ENCODE measurements at regions not wholly inside any gene's neighbourhood (a gene's known extent, or its start where the extent isn't known, plus 50 kb on each side); places are given as distances from the start of the nearest gene placed in this dataset.

DNA sequence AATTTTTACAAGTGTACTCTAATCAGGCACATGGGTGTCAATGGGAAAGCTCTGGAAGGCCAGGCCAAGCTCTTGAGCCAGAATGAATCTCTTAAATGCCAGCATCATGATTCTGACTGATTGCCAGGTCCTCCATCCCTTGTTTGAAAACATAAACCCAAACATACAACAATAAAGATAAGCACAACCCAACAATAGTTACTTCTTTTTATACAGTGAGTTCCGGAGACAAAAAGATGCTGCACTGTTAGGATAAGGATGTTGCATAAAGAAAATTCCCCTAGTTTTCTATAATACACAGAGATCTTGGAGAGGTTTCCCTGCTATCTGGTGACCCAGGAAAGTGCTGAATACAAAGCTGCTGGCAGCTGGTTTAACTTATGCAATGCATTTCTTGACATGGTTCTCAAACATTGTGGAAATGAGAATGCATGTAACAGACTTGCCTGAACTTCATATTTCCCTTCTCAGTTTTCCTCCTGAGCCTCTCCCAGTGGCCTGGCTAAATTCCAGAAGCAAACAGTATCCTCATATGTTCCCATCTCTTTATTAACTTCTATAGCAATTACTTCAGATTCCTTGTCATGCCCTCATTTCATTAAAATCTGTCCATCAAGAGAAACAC is 180.1 kb upstream of the PRICKLE2 start:
- DNase-seq (ENCODE audit: extremely low spot score), result no peak
- ChIA-PET POLR2A (no interaction called here), CTCF (interaction anchor here (0.9 to 2.8 kb wide), 6 partner anchors 8 to 87 kb away, joined by 3 to 10 read pairs (median 4); no protein-coding TSS in a partner anchor)
- TF ChIP-seq, protein P1, sequence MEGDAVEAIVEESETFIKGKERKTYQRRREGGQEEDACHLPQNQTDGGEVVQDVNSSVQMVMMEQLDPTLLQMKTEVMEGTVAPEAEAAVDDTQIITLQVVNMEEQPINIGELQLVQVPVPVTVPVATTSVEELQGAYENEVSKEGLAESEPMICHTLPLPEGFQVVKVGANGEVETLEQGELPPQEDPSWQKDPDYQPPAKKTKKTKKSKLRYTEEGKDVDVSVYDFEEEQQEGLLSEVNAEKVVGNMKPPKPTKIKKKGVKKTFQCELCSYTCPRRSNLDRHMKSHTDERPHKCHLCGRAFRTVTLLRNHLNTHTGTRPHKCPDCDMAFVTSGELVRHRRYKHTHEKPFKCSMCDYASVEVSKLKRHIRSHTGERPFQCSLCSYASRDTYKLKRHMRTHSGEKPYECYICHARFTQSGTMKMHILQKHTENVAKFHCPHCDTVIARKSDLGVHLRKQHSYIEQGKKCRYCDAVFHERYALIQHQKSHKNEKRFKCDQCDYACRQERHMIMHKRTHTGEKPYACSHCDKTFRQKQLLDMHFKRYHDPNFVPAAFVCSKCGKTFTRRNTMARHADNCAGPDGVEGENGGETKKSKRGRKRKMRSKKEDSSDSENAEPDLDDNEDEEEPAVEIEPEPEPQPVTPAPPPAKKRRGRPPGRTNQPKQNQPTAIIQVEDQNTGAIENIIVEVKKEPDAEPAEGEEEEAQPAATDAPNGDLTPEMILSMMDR (IDR thresholded peaks at IDR 0.05; ENCODE audit: control extremely low read depth, extremely low read depth, low read depth, missing control alignments), result no peak

DNA sequence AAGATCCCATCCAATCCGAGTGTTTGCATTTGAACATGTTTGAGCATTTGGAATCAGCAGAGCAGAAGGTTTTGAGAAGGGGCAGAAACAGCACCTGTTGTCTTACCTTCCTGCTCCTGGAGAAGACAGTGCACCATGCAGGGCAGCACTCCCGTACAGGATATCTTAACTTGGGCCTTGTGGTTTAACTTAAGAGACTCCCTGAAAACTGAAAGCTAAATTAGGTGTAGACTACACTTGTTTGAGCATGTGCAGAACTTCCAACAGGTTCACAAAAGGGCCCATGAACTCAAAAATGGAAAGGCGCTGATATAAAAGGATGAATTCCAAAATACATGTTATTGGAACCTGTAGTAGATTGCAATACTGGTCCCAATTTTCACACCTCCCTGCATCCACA is 175.4 kb upstream of the PRICKLE2 start:
- TF ChIP-seq, protein P1 (IDR thresholded peaks at IDR 0.05; ENCODE audit: control extremely low read depth, extremely low read depth, low read depth, missing control alignments), result no peak
- POLR2A ChIA-PET, result no interaction called here
- CTCF ChIA-PET, result interaction anchor here (0.9 to 2.4 kb wide), 9 partner anchors 9 to 407 kb away, joined by 3 to 10 read pairs (median 3); partner anchors contain the start of gene PSMD6
- no peak for DNase-seq (ENCODE audit: extremely low spot score)

DNA sequence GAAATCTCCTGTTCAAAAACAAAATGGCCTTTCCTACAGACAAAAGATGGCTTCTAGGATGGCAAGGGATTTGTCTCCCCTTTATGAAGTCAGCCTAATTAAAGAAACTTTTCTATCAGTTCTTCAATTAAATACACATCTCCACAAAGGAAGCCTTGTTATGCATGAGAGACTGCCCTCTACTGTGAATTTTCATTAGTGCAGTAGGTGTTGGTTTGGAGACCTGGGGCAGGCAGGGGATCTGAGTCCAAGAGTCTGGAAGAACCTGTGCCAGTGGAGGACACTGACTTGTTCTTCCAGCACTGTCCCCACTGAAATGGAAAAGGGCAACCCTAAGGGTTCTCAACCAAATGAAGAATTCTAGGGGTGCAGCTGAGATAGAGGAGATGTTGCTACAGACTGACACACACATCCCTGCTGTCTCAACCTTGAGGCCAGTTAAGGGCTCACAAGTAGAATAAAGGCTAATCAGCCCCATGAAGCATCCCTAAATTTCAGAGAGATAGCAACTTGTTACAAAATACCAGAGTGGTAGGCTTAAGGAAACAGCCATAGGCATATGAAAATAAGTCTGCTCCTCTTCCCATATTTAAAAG is 174.0 kb upstream of the PRICKLE2 start:
- TF ChIP-seq, protein P1 (IDR thresholded peaks at IDR 0.05; ENCODE audit: control extremely low read depth, extremely low read depth, low read depth, missing control alignments), result peak; percentile 58
- POLR2A ChIA-PET, result no interaction called here
- peak; percentile 39 for DNase-seq (ENCODE audit: extremely low spot score)
- CTCF ChIA-PET, result interaction anchor here (0.9 to 2.4 kb wide), 13 partner anchors 10 to 376 kb away, joined by 3 to 10 read pairs (median 3); partner anchors contain the start of genes PRICKLE2 and PSMD6

DNA sequence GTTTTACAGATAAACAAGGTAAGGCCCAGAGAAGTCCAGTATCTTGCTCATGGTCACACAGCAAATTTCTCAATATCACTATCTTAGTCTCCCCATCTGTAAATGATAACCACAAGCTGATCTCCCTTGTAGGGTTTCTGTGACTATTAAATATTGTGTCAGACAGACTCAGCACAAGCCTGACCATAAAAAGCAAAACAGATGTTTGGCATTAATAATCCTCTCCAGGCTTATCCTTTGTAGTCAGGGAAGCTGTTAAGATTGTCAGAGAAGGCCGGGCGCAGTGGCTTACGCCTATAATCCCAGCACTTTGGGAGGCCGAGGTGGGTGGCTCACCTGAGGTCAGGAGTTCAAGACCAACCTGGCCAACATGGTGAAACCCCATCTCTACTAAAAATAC is 173.2 kb upstream of the PRICKLE2 start:
- TF ChIP-seq, protein P1 (IDR thresholded peaks at IDR 0.05; ENCODE audit: control extremely low read depth, extremely low read depth, low read depth, missing control alignments), result no peak
- CTCF ChIA-PET, result interaction anchor here (0.8 to 1.8 kb wide), 7 partner anchors 8 to 369 kb away, joined by 3 to 6 read pairs (median 3); partner anchors contain the start of gene PRICKLE2
- DNase-seq (ENCODE audit: extremely low spot score), result no peak
- POLR2A ChIA-PET, result no interaction called here

DNA sequence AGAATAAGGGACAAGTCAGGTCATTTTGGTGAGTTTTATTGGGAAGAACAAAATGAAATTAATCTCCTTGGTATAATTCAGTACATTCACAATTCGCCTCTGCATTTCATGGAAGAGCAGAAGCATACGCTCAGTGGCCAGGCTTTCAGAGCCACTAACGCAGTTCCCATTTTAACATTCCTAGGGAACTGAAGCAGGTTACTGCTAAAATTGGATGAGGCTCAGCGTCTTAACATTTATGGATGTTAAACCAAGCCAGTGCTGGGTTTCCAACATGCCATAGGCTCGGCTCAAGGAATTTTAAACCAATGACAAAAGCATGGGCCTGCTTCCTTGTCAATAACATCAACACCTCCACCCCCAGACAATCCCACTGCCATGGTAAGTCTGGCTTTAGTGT is 172.7 kb upstream of the PRICKLE2 start:
- CTCF ChIA-PET, result interaction anchor here (0.8 to 1.8 kb wide), 6 partner anchors 9 to 368 kb away, joined by 3 to 4 read pairs (median 3); no protein-coding TSS in a partner anchor
- TF ChIP-seq, protein P1 (IDR thresholded peaks at IDR 0.05; ENCODE audit: control extremely low read depth, extremely low read depth, low read depth, missing control alignments), result no peak
- POLR2A ChIA-PET, result no interaction called here
- no peak for DNase-seq (ENCODE audit: extremely low spot score)

DNA sequence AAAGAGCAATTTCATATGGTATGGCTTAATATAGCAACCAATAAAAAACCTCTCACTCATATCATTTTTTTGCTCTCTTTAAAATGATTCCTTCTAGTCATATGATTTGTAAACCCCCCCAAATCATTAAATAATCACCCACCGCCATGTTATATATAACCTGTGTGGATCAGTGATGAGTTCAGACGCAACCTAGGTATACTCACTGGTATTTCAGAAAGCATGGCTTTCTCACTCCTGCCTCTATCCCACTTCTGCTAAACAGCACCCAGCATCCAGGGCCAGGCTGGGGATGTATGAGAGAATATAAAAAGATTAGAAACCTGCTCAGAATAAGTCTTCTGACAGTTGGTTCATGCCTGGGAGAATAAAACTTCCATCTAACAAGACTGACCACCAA is 172.3 kb upstream of the PRICKLE2 start:
- POLR2A ChIA-PET, result no interaction called here
- CTCF ChIA-PET, result interaction anchor here (0.8 to 1.8 kb wide), 5 partner anchors 9 to 367 kb away, joined by 3 to 4 read pairs (median 3); no protein-coding TSS in a partner anchor
- TF ChIP-seq, protein P1 (IDR thresholded peaks at IDR 0.05; ENCODE audit: control extremely low read depth, extremely low read depth, low read depth, missing control alignments), result no peak
- DNase-seq (ENCODE audit: extremely low spot score), result no peak
